ENCODE measurements at regions not wholly inside any gene's neighbourhood (a gene's known extent, or its start where the extent isn't known, plus 50 kb on each side); places are given as distances from the start of the nearest gene placed in this dataset.

DNA sequence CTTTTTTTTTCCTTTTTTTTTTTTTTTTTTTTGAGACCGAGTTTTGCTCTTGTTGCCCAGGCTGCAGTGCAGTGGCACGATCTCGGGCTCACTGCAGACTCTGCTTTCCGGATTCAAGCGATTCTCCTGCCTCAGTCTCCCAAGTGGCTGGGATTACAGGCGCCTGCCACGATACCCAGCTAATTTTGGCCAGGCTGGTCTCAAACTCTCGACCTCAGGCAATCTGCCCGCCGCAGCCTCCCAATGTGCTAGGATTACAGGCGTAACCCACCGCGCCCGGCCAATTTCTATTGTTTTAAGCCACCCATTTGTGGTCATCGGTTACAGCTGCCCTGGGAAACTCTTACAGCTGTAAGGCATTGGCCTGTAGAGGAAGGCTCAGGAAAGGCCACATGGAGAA, 617.7 kb downstream of the GABRG2 start:
- no peak for TF ChIP-seq EZH2 (IDR thresholded peaks at IDR 0.05; ENCODE audit: low read depth, unreplicated experiment)
- TF ChIP-seq JUNB (IDR thresholded peaks at IDR 0.05; ENCODE audit: unreplicated experiment), result no peak
- TF ChIP-seq CREB1 (CRISPR knock-in tag; IDR thresholded peaks at IDR 0.05; ENCODE audit: low read depth), result no peak
- no peak for TF ChIP-seq NANOG (IDR thresholded peaks at IDR 0.05; ENCODE audit: borderline replicate concordance)
- TF ChIP-seq, protein P1, sequence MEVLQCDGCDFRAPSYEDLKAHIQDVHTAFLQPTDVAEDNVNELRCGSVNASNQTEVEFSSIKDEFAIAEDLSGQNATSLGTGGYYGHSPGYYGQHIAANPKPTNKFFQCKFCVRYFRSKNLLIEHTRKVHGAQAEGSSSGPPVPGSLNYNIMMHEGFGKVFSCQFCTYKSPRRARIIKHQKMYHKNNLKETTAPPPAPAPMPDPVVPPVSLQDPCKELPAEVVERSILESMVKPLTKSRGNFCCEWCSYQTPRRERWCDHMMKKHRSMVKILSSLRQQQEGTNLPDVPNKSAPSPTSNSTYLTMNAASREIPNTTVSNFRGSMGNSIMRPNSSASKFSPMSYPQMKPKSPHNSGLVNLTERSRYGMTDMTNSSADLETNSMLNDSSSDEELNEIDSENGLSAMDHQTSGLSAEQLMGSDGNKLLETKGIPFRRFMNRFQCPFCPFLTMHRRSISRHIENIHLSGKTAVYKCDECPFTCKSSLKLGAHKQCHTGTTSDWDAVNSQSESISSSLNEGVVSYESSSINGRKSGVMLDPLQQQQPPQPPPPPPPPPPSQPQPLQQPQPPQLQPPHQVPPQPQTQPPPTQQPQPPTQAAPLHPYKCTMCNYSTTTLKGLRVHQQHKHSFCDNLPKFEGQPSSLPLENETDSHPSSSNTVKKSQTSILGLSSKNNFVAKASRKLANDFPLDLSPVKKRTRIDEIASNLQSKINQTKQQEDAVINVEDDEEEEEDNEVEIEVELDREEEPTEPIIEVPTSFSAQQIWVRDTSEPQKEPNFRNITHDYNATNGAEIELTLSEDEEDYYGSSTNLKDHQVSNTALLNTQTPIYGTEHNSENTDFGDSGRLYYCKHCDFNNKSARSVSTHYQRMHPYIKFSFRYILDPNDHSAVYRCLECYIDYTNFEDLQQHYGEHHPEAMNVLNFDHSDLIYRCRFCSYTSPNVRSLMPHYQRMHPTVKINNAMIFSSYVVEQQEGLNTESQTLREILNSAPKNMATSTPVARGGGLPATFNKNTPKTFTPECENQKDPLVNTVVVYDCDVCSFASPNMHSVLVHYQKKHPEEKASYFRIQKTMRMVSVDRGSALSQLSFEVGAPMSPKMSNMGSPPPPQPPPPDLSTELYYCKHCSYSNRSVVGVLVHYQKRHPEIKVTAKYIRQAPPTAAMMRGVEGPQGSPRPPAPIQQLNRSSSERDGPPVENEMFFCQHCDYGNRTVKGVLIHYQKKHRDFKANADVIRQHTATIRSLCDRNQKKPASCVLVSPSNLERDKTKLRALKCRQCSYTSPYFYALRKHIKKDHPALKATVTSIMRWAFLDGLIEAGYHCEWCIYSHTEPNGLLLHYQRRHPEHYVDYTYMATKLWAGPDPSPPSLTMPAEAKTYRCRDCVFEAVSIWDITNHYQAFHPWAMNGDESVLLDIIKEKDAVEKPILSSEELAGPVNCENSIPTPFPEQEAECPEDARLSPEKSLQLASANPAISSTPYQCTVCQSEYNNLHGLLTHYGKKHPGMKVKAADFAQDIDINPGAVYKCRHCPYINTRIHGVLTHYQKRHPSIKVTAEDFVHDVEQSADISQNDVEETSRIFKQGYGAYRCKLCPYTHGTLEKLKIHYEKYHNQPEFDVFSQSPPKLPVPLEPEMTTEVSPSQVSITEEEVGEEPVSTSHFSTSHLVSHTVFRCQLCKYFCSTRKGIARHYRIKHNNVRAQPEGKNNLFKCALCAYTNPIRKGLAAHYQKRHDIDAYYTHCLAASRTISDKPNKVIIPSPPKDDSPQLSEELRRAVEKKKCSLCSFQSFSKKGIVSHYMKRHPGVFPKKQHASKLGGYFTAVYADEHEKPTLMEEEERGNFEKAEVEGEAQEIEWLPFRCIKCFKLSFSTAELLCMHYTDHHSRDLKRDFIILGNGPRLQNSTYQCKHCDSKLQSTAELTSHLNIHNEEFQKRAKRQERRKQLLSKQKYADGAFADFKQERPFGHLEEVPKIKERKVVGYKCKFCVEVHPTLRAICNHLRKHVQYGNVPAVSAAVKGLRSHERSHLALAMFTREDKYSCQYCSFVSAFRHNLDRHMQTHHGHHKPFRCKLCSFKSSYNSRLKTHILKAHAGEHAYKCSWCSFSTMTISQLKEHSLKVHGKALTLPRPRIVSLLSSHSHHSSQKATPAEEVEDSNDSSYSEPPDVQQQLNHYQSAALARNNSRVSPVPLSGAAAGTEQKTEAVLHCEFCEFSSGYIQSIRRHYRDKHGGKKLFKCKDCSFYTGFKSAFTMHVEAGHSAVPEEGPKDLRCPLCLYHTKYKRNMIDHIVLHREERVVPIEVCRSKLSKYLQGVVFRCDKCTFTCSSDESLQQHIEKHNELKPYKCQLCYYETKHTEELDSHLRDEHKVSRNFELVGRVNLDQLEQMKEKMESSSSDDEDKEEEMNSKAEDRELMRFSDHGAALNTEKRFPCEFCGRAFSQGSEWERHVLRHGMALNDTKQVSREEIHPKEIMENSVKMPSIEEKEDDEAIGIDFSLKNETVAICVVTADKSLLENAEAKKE (CRISPR knock-in tag; IDR thresholded peaks at IDR 0.05), result no peak
- no peak for TF ChIP-seq EZH2phosphoT487 (IDR thresholded peaks at IDR 0.05; ENCODE audit: unreplicated experiment)
- TF ChIP-seq, protein P2, sequence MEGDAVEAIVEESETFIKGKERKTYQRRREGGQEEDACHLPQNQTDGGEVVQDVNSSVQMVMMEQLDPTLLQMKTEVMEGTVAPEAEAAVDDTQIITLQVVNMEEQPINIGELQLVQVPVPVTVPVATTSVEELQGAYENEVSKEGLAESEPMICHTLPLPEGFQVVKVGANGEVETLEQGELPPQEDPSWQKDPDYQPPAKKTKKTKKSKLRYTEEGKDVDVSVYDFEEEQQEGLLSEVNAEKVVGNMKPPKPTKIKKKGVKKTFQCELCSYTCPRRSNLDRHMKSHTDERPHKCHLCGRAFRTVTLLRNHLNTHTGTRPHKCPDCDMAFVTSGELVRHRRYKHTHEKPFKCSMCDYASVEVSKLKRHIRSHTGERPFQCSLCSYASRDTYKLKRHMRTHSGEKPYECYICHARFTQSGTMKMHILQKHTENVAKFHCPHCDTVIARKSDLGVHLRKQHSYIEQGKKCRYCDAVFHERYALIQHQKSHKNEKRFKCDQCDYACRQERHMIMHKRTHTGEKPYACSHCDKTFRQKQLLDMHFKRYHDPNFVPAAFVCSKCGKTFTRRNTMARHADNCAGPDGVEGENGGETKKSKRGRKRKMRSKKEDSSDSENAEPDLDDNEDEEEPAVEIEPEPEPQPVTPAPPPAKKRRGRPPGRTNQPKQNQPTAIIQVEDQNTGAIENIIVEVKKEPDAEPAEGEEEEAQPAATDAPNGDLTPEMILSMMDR (conservative IDR thresholded peaks at IDR 0.05; ENCODE audit: low read depth in 2 of 2), result no peak
- no peak for TF ChIP-seq ZNF331 (CRISPR knock-in tag; IDR thresholded peaks at IDR 0.05; ENCODE audit: low read depth)
- TF ChIP-seq, protein P3, sequence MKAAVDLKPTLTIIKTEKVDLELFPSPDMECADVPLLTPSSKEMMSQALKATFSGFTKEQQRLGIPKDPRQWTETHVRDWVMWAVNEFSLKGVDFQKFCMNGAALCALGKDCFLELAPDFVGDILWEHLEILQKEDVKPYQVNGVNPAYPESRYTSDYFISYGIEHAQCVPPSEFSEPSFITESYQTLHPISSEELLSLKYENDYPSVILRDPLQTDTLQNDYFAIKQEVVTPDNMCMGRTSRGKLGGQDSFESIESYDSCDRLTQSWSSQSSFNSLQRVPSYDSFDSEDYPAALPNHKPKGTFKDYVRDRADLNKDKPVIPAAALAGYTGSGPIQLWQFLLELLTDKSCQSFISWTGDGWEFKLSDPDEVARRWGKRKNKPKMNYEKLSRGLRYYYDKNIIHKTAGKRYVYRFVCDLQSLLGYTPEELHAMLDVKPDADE (IDR thresholded peaks at IDR 0.05), result no peak
- TF ChIP-seq STAT1 (IDR thresholded peaks at IDR 0.05; ENCODE audit: unreplicated experiment), result no peak
- TF ChIP-seq, protein P4, sequence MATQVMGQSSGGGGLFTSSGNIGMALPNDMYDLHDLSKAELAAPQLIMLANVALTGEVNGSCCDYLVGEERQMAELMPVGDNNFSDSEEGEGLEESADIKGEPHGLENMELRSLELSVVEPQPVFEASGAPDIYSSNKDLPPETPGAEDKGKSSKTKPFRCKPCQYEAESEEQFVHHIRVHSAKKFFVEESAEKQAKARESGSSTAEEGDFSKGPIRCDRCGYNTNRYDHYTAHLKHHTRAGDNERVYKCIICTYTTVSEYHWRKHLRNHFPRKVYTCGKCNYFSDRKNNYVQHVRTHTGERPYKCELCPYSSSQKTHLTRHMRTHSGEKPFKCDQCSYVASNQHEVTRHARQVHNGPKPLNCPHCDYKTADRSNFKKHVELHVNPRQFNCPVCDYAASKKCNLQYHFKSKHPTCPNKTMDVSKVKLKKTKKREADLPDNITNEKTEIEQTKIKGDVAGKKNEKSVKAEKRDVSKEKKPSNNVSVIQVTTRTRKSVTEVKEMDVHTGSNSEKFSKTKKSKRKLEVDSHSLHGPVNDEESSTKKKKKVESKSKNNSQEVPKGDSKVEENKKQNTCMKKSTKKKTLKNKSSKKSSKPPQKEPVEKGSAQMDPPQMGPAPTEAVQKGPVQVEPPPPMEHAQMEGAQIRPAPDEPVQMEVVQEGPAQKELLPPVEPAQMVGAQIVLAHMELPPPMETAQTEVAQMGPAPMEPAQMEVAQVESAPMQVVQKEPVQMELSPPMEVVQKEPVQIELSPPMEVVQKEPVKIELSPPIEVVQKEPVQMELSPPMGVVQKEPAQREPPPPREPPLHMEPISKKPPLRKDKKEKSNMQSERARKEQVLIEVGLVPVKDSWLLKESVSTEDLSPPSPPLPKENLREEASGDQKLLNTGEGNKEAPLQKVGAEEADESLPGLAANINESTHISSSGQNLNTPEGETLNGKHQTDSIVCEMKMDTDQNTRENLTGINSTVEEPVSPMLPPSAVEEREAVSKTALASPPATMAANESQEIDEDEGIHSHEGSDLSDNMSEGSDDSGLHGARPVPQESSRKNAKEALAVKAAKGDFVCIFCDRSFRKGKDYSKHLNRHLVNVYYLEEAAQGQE (IDR thresholded peaks at IDR 0.05; ENCODE audit: unreplicated experiment), result no peak
- TF ChIP-seq ZNF114 (CRISPR knock-in tag; IDR thresholded peaks at IDR 0.05), result no peak
- TF ChIP-seq POLR2AphosphoS5 (IDR thresholded peaks at IDR 0.05; ENCODE audit: low read depth), result no peak
- Mint-ChIP-seq H3K9me3 (peaks cover 15% of the 10 kb centered on the region; the same call in 1 of the 3 replicates), H3K4me3 (no peak overlapping the region), H3K27me3 (ENCODE audit: insufficient read depth, low read depth, poor library complexity) (no peaks in the 10 kb centered on the region), H3K36me3 (ENCODE audit: low read depth) (0 out of 3 replicates have a peak, but pooled peaks cover 2% of the 10 kb centered on the region), H3K27ac (no peak overlapping the region), H3K4me1 (no peaks in the 10 kb centered on the region)
- H3K79me2 ChIP-seq (replicated peaks; ENCODE audit: insufficient read depth), result no peaks in the 10 kb centered on the region
- ATAC-seq (no peak), DNase-seq (ENCODE audit: low spot score) (no peak)
- H3K9me2 ChIP-seq (ENCODE audit: insufficient read depth), result no peaks in the 10 kb centered on the region; the same call in none of the 2 replicates
- H3K4me3 ChIP-seq, result no peak overlapping the region
- H2AFZ ChIP-seq, result no peak overlapping the region
- no peak overlapping the region for H3K4me2 ChIP-seq
- H3K36me3 ChIP-seq (ENCODE audit: insufficient read depth), result no peaks in the 10 kb centered on the region
- no peaks in the 10 kb centered on the region for H3K27me3 ChIP-seq (ENCODE audit: insufficient read depth)
- H3K4me1 ChIP-seq (ENCODE audit: insufficient read depth), result no peaks in the 10 kb centered on the region
- H3K27ac ChIP-seq (ENCODE audit: low read depth), result no peak overlapping the region
- H4K20me1 ChIP-seq (replicated peaks; ENCODE audit: insufficient read depth), result no peaks in the 10 kb centered on the region
- no peaks in the 10 kb centered on the region for H3F3A ChIP-seq (replicated peaks; ENCODE audit: low read depth)

Measured in GM23338 (cell line).